A673 (cell line): ENCODE measurements at regions not wholly inside any gene's neighbourhood (a gene's known extent, or its start where the extent isn't known, plus 50 kb on each side); places are given as distances from the start of the nearest gene placed in this dataset.

Experiments
- EZH2 ChIP-seq: fragments of 200-600 bp; sonication (generic); IDR thresholded peaks from 2 replicates; pipeline ENCODE4 v1.6.1; 2017; ENCODE audit warnings: borderline replicate concordance, low read depth, mild to moderate bottlenecking, mixed read lengths, antibody characterized with exemption, low read length; ENCODE audit not compliant: poor library complexity, severe bottlenecking
- TF ChIP-seq, protein P1 (sequence below): fragments of 300-800, 200-600 bp; sonication (generic); conservative IDR thresholded peaks from 2 replicates; pipeline ENCODE4 v1.5.1; 2017; ENCODE audit warnings: low read depth, mild to moderate bottlenecking, antibody characterized with exemption, low read length, moderate library complexity, mixed read lengths

GRCh38 chr2:196370381-196370780 is 199.0 kb upstream of the STK17B start:
- TF ChIP-seq, protein P1, sequence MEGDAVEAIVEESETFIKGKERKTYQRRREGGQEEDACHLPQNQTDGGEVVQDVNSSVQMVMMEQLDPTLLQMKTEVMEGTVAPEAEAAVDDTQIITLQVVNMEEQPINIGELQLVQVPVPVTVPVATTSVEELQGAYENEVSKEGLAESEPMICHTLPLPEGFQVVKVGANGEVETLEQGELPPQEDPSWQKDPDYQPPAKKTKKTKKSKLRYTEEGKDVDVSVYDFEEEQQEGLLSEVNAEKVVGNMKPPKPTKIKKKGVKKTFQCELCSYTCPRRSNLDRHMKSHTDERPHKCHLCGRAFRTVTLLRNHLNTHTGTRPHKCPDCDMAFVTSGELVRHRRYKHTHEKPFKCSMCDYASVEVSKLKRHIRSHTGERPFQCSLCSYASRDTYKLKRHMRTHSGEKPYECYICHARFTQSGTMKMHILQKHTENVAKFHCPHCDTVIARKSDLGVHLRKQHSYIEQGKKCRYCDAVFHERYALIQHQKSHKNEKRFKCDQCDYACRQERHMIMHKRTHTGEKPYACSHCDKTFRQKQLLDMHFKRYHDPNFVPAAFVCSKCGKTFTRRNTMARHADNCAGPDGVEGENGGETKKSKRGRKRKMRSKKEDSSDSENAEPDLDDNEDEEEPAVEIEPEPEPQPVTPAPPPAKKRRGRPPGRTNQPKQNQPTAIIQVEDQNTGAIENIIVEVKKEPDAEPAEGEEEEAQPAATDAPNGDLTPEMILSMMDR, result no peak
- no peak for TF ChIP-seq EZH2
